Right lobe of liver (tissue), 4 donors: ENCODE measurements at regions not wholly inside any gene's neighbourhood (a gene's known extent, or its start where the extent isn't known, plus 50 kb on each side); places are given as distances from the start of the nearest gene placed in this dataset.

Experiments
- CTCF ChIP-seq, 4 donors: fragments of 200-600 bp in 3 of 4; fragments of 450-650 bp in 1 of 4; IDR thresholded peaks; one replicate each; pipeline versions ENCODE4 v1.5.1 to v1.8.0; 2016 to 2022; ENCODE audit warnings: antibody characterized with exemption in 4 of 4, mild to moderate bottlenecking in 2 of 4
- POLR2A ChIP-seq: fragments of 450-650 bp; IDR thresholded peaks from one replicate; pipeline ENCODE4 v1.6.1; 2017; ENCODE audit warnings: antibody characterized with exemption, mild to moderate bottlenecking
- donor health status: DM: no; HTN: no; CAD: no.
- donor health status: DM: no; HTN: no; CAD: no.
- donor health status: DM: no; HTN: yes; CAD: no.

DNA sequence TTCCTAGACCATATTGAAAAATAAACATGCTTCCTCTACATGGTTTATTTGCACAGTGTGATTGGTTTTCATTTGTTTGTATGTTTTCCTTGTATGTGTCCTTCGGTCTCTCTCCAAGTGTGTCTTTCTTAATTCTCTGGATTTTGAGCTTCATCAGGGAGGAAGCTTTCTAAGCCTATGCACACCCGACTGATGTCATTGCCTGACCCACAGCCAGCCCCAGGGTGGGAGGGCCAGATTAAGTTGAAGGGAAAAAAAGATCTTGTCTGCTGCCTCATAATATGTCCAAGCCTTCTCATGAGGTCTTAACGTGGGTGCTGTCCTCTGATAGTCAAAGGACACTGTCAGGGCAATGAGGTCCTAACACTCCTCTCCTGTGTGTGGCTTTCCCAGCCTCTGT is 115.2 kb downstream of the MARCHF4 start:
- TF ChIP-seq CTCF (IDR thresholded peaks at IDR 0.05) (no peak), POLR2A (no peak)
